ENCODE measurements at regions not wholly inside any gene's neighbourhood (a gene's known extent, or its start where the extent isn't known, plus 50 kb on each side); places are given as distances from the start of the nearest gene placed in this dataset.

DNA sequence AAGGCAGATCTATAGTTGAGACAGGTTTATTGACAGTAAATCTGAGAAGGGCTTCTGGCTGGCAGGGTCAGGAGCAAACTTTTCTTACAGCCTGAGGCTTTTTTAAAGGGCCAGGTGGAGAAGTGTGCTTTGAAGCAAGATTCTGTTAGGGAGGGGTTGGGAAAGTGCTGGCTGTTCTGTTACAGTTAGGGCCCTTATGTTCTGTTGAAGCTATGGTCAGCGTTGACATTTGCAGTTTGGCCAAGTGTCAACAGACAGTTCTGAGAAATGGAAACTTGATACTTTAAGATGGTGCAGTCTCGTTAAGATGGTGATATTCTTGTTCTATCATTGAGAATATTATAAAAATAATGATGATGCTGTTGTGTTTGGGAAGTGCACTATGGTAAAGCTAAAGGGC lies 154.2 kb downstream of the RDH14 start:
- 0 out of 2 replicates have a peak, but pooled peaks cover 3% of the 10 kb centered on the region for H3K27me3 ChIP-seq (ENCODE audit: control insufficient read depth, low read length)
- H3K4me3 ChIP-seq (ENCODE audit: low read length) = no peak overlapping the region
- H3K27ac ChIP-seq (ENCODE audit: low read depth, low read length) = no peak overlapping the region
- H3K9me2 ChIP-seq (replicated peaks; ENCODE audit: control insufficient read depth, low read length) = no peaks in the 10 kb centered on the region
- no peaks in the 10 kb centered on the region for H3K36me3 ChIP-seq (ENCODE audit: control insufficient read depth, low read length)
- H3K4me1 ChIP-seq (ENCODE audit: control insufficient read depth, low read length) = no peaks in the 10 kb centered on the region
- no peaks in the 10 kb centered on the region for H3F3A ChIP-seq (ENCODE audit: control insufficient read depth, insufficient read depth)
- no peaks in the 10 kb centered on the region for H4K20me1 ChIP-seq (ENCODE audit: control insufficient read depth, insufficient read depth, low read depth, low read length)
- no peaks in the 10 kb centered on the region for H3K9me3 ChIP-seq (ENCODE audit: control insufficient read depth, insufficient read depth, low read length)
- TF ChIP-seq EZH2phosphoT487 (IDR thresholded peaks at IDR 0.05; ENCODE audit: borderline replicate concordance, low read length) = no peak
- TF ChIP-seq, protein P1, sequence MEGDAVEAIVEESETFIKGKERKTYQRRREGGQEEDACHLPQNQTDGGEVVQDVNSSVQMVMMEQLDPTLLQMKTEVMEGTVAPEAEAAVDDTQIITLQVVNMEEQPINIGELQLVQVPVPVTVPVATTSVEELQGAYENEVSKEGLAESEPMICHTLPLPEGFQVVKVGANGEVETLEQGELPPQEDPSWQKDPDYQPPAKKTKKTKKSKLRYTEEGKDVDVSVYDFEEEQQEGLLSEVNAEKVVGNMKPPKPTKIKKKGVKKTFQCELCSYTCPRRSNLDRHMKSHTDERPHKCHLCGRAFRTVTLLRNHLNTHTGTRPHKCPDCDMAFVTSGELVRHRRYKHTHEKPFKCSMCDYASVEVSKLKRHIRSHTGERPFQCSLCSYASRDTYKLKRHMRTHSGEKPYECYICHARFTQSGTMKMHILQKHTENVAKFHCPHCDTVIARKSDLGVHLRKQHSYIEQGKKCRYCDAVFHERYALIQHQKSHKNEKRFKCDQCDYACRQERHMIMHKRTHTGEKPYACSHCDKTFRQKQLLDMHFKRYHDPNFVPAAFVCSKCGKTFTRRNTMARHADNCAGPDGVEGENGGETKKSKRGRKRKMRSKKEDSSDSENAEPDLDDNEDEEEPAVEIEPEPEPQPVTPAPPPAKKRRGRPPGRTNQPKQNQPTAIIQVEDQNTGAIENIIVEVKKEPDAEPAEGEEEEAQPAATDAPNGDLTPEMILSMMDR (IDR thresholded peaks at IDR 0.05; ENCODE audit: low read depth, low read length, poor library complexity, severe bottlenecking) = no peak
- H3K4me2 ChIP-seq (ENCODE audit: low read length) = no peak overlapping the region
- no peaks in the 10 kb centered on the region for H3K79me2 ChIP-seq (ENCODE audit: control insufficient read depth, low read length)

DNA sequence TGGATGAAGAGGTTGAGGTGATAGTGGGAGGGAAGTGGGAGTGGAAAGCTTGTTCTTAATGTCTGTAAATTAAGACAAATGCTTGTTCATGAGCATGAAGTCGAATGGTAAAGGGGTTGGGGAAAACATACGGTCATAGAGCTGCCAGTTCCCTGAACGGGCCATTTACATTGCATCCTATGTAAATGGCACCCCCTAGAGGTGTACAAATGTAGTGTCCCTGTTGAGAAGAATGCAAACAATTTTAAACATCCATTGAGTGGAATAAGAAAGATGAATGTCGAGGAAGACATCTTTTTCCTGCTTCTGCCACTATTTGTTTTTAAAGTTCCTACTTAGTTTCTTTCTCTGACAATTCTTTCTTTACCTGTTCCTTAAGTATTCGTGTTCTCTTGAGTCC lies 155.7 kb downstream of the RDH14 start:
- Histone ChIP-seq H3K9me2 (replicated peaks; ENCODE audit: control insufficient read depth, low read length) (no peaks in the 10 kb centered on the region), H3K4me3 (ENCODE audit: low read length) (no peak overlapping the region), H3K4me2 (ENCODE audit: low read length) (no peak overlapping the region), H3K79me2 (ENCODE audit: control insufficient read depth, low read length) (no peaks in the 10 kb centered on the region), H3K4me1 (ENCODE audit: control insufficient read depth, low read length) (no peaks in the 10 kb centered on the region), H3K9me3 (ENCODE audit: control insufficient read depth, insufficient read depth, low read length) (no peaks in the 10 kb centered on the region), H3K27ac (ENCODE audit: low read depth, low read length) (no peak overlapping the region), H3K36me3 (ENCODE audit: control insufficient read depth, low read length) (no peaks in the 10 kb centered on the region), H4K20me1 (ENCODE audit: control insufficient read depth, insufficient read depth, low read depth, low read length) (no peaks in the 10 kb centered on the region), H3K27me3 (ENCODE audit: control insufficient read depth, low read length) (0 out of 2 replicates have a peak, but pooled peaks cover 3% of the 10 kb centered on the region), H3F3A (ENCODE audit: control insufficient read depth, insufficient read depth) (no peaks in the 10 kb centered on the region)
- TF ChIP-seq, protein P1 (IDR thresholded peaks at IDR 0.05; ENCODE audit: low read depth, low read length, poor library complexity, severe bottlenecking) = peak; percentile 50
- no peak for TF ChIP-seq EZH2phosphoT487 (IDR thresholded peaks at IDR 0.05; ENCODE audit: borderline replicate concordance, low read length)

DNA sequence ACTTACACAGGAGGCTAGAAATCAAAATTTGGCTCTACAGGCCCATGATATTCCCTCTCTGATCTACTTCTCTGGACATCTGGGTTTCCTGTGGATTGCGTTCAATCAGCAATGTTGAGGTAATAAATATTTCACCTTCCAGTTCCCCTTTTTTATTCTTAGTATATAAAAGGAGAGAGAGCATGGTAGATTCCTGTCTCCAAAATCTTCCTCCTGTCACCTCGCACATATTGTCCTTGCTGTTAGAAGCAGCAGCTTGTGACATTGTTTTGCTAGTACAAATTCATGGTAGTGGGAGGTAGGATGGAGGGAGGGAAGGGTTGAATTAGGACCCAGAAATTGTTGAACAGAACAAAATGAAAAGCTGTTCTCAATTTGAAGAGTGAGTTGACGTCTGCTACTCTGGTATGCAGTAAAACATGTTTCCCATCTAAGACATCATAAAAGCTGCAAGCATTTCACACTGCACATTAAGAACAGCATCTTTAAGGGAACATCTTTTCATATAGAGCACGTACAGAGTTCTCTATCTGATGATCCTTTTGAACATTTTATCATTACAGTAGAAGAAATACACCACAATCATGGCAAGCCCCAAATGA lies 156.4 kb downstream of the RDH14 start:
- H3F3A ChIP-seq (ENCODE audit: control insufficient read depth, insufficient read depth) = no peaks in the 10 kb centered on the region
- no peak overlapping the region for H3K4me3 ChIP-seq (ENCODE audit: low read length)
- no peak overlapping the region for H3K4me2 ChIP-seq (ENCODE audit: low read length)
- TF ChIP-seq EZH2phosphoT487 (IDR thresholded peaks at IDR 0.05; ENCODE audit: borderline replicate concordance, low read length) = no peak
- TF ChIP-seq, protein P1 (IDR thresholded peaks at IDR 0.05; ENCODE audit: low read depth, low read length, poor library complexity, severe bottlenecking) = no peak
- H3K9me2 ChIP-seq (replicated peaks; ENCODE audit: control insufficient read depth, low read length) = no peaks in the 10 kb centered on the region
- no peaks in the 10 kb centered on the region for H4K20me1 ChIP-seq (ENCODE audit: control insufficient read depth, insufficient read depth, low read depth, low read length)
- no peak overlapping the region for H3K27ac ChIP-seq (ENCODE audit: low read depth, low read length)
- H3K27me3 ChIP-seq (ENCODE audit: control insufficient read depth, low read length) = 0 out of 2 replicates have a peak, but pooled peaks cover 3% of the 10 kb centered on the region
- no peaks in the 10 kb centered on the region for H3K79me2 ChIP-seq (ENCODE audit: control insufficient read depth, low read length)
- no peaks in the 10 kb centered on the region for H3K4me1 ChIP-seq (ENCODE audit: control insufficient read depth, low read length)
- H3K9me3 ChIP-seq (ENCODE audit: control insufficient read depth, insufficient read depth, low read length) = no peaks in the 10 kb centered on the region
- no peaks in the 10 kb centered on the region for H3K36me3 ChIP-seq (ENCODE audit: control insufficient read depth, low read length)
